ENCODE measurements at regions not wholly inside any gene's neighbourhood (a gene's known extent, or its start where the extent isn't known, plus 50 kb on each side); places are given as distances from the start of the nearest gene placed in this dataset.

GRCh38 chr15:96612917-96613316 lies 282.4 kb downstream of the NR2F2 start:
- H3K4me3 ChIP-seq (ENCODE audit: low read depth, poor library complexity, severe bottlenecking) = no peak overlapping the region
- no peak for TF ChIP-seq CTCF (IDR thresholded peaks at IDR 0.05)
- no peak for TF ChIP-seq POLR2A (IDR thresholded peaks at IDR 0.05)
- WGBS, 2 donors = 76 to 83% methylated on average over 1 of the region's 1 CpG
- DNase-seq (ENCODE audit: low spot score in 2 of 2) = no peak
- intact Hi-C loops (cut with DNase I; ENCODE audit: low total_unique reads) = no loop called here

- no peak overlapping the region for H3K4me3 ChIP-seq (ENCODE audit: low read depth, poor library complexity, severe bottlenecking)
- intact Hi-C loops (cut with DNase I; ENCODE audit: low total_unique reads) = no loop called here
- 48 to 56% methylated on average over 6 of the region's 6 CpGs for WGBS, 2 donors
- TF ChIP-seq CTCF (IDR thresholded peaks at IDR 0.05) (no peak), POLR2A (IDR thresholded peaks at IDR 0.05) (no peak)
- no peak for DNase-seq (ENCODE audit: low spot score in 2 of 2)
Observed at GRCh38 chr15:96619174-96619573, 288.7 kb downstream of the NR2F2 start.

GRCh38 chr15:96622714-96623113 lies 292.2 kb downstream of the NR2F2 start:
- intact Hi-C loops (cut with DNase I; ENCODE audit: low total_unique reads) = no loop called here
- 80 to 82% methylated on average over 6 of the region's 6 CpGs for WGBS, 2 donors
- TF ChIP-seq POLR2A (IDR thresholded peaks at IDR 0.05) = no peak
- no peak for TF ChIP-seq CTCF (IDR thresholded peaks at IDR 0.05)
- no peak for DNase-seq (ENCODE audit: low spot score in 2 of 2)
- no peak overlapping the region for H3K4me3 ChIP-seq (ENCODE audit: low read depth, poor library complexity, severe bottlenecking)

- H3K4me3 ChIP-seq (ENCODE audit: low read depth, poor library complexity, severe bottlenecking) = no peak overlapping the region
- intact Hi-C loops (cut with DNase I; ENCODE audit: low total_unique reads) = no loop called here
- no peak for TF ChIP-seq CTCF (IDR thresholded peaks at IDR 0.05)
- TF ChIP-seq POLR2A (IDR thresholded peaks at IDR 0.05) = no peak
- WGBS, 2 donors = 75 to 77% methylated on average over 4 of the region's 4 CpGs
- no peak for DNase-seq (ENCODE audit: low spot score in 2 of 2)
Observed at GRCh38 chr15:96625256-96625655, 294.8 kb downstream of the NR2F2 start.

- 64 to 65% methylated on average over 13 of the region's 13 CpGs for WGBS, 2 donors
- intact Hi-C loops (cut with DNase I; ENCODE audit: low total_unique reads) = no loop called here
- no peak overlapping the region for H3K4me3 ChIP-seq (ENCODE audit: low read depth, poor library complexity, severe bottlenecking)
- DNase-seq (ENCODE audit: low spot score in 2 of 2) = no peak
- TF ChIP-seq CTCF (IDR thresholded peaks at IDR 0.05) (no peak), POLR2A (IDR thresholded peaks at IDR 0.05) (no peak)
Observed at GRCh38 chr15:96627031-96627568, 296.6 kb downstream of the NR2F2 start.

- no peak for TF ChIP-seq CTCF (IDR thresholded peaks at IDR 0.05)
- no peak for TF ChIP-seq POLR2A (IDR thresholded peaks at IDR 0.05)
- DNase-seq (ENCODE audit: low spot score in 2 of 2) = no peak
- WGBS, 2 donors = 13 to 19% methylated on average over 4 of the region's 4 CpGs
- no peak overlapping the region for H3K4me3 ChIP-seq (ENCODE audit: low read depth, poor library complexity, severe bottlenecking)
- intact Hi-C loops (cut with DNase I; ENCODE audit: low total_unique reads) = no loop called here
Observed at GRCh38 chr15:96629511-96629910, 299.0 kb downstream of the NR2F2 start.
